Endothelial cell of umbilical vein (primary cell): ENCODE measurements at regions not wholly inside any gene's neighbourhood (a gene's known extent, or its start where the extent isn't known, plus 50 kb on each side); places are given as distances from the start of the nearest gene placed in this dataset.

Experiments used
- EZH2 ChIP-seq: IDR thresholded peaks from 2 replicates; pipeline ENCODE4 v1.6.1; 2012; ENCODE audit warnings: borderline replicate concordance, low read depth, mild to moderate bottlenecking, moderate library complexity, low read length, inconsistent platforms; ENCODE audit not compliant: severe bottlenecking
- FOS ChIP-seq: IDR thresholded peaks from 2 replicates; pipeline ENCODE4 v1.6.1; 2011; ENCODE audit warnings: mild to moderate bottlenecking, low read length, moderate library complexity, borderline replicate concordance; ENCODE audit not compliant: insufficient read depth
- JUN ChIP-seq: IDR thresholded peaks from 2 replicates; pipeline ENCODE4 v1.6.1; 2011; ENCODE audit warnings: borderline replicate concordance, low read depth; ENCODE audit not compliant: insufficient read length, insufficient read depth
- MYC ChIP-seq: IDR thresholded peaks from one replicate; pipeline ENCODE4 v1.6.1; 2011; ENCODE audit warnings: mild to moderate bottlenecking, low read depth, low read length
- POLR2A ChIP-seq: IDR thresholded peaks from 2 replicates; pipeline ENCODE4 v1.6.1; 2012; ENCODE audit warnings: low read depth, mild to moderate bottlenecking, control low read depth, low read length
- POLR2AphosphoS5 ChIP-seq: IDR thresholded peaks from 2 replicates; pipeline ENCODE4 v1.6.1; 2012; ENCODE audit warnings: low read depth, mild to moderate bottlenecking, control low read depth, low read length, moderate library complexity; ENCODE audit not compliant: insufficient read depth
- TF ChIP-seq, protein P1 (sequence below), 2 donors: IDR thresholded peaks; 1 replicate in 1 of 2; 2 replicates in 1 of 2; pipeline ENCODE4 v1.5.1; 2011; ENCODE audit warnings: low read length in 2 of 2, mild to moderate bottlenecking in 2 of 2, moderate library complexity in 2 of 2, control low read depth in 1 of 2, inconsistent platforms in 1 of 2, low read depth in 1 of 2; ENCODE audit not compliant: insufficient read depth in 1 of 2; ENCODE audit errors: extremely low read depth in 1 of 2
- TF ChIP-seq, protein P2 (sequence below): IDR thresholded peaks from 2 replicates; pipeline ENCODE4 v1.6.1; 2011; ENCODE audit not compliant: insufficient read depth, insufficient read length

DNA sequence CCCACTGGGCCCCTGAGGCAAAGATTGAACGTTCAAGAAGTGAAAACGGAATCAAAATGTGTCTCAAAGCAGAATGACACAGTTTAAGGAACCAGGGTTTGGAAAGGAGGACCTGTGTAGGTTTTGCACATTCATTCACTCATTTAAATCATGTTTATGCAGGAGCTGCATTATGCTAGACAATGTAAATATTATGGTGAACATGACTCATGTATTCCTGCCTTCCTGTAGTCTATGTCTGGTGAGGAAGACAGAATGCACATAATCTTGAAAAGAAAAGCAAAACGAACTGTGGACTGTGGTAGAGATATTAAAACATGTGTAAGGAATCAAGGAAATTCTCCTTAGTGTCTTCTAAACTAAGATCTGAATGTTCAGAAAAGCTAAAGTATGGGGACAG is 311.8 kb upstream of the SMIM31 start:
- TF ChIP-seq, protein P1, sequence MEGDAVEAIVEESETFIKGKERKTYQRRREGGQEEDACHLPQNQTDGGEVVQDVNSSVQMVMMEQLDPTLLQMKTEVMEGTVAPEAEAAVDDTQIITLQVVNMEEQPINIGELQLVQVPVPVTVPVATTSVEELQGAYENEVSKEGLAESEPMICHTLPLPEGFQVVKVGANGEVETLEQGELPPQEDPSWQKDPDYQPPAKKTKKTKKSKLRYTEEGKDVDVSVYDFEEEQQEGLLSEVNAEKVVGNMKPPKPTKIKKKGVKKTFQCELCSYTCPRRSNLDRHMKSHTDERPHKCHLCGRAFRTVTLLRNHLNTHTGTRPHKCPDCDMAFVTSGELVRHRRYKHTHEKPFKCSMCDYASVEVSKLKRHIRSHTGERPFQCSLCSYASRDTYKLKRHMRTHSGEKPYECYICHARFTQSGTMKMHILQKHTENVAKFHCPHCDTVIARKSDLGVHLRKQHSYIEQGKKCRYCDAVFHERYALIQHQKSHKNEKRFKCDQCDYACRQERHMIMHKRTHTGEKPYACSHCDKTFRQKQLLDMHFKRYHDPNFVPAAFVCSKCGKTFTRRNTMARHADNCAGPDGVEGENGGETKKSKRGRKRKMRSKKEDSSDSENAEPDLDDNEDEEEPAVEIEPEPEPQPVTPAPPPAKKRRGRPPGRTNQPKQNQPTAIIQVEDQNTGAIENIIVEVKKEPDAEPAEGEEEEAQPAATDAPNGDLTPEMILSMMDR (IDR thresholded peaks at IDR 0.05; ENCODE audit: extremely low read depth in 1 of 2, insufficient read depth in 1 of 2, low read depth in 1 of 2, low read length in 2 of 2): no peak
- TF ChIP-seq POLR2AphosphoS5: no peak
- TF ChIP-seq EZH2: no peak
- TF ChIP-seq JUN: no peak
- TF ChIP-seq, protein P2, sequence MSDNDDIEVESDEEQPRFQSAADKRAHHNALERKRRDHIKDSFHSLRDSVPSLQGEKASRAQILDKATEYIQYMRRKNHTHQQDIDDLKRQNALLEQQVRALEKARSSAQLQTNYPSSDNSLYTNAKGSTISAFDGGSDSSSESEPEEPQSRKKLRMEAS: no peak
- no peak for TF ChIP-seq MYC
- no peak for TF ChIP-seq POLR2A
- TF ChIP-seq FOS: no peak
